HG03108 (cell line): ENCODE measurements at regions not wholly inside any gene's neighbourhood (a gene's known extent, or its start where the extent isn't known, plus 50 kb on each side); places are given as distances from the start of the nearest gene placed in this dataset.
A peak's percentile ranks its signal among the peaks of the same experiment; 100 is the strongest.
"Not testable (repeated sequence)": the region's sequence is repeated elsewhere in the genome, so short reads cannot be mapped to it uniquely, and the experiment has no call there.

Experiments used
- ATAC-seq: cut with Tn5 transposase; IDR thresholded peaks from one replicate; pipeline ENCODE4 v1.9.1; 2021; ENCODE audit warnings: moderate library complexity; ENCODE audit not compliant: unreplicated experiment

DNA sequence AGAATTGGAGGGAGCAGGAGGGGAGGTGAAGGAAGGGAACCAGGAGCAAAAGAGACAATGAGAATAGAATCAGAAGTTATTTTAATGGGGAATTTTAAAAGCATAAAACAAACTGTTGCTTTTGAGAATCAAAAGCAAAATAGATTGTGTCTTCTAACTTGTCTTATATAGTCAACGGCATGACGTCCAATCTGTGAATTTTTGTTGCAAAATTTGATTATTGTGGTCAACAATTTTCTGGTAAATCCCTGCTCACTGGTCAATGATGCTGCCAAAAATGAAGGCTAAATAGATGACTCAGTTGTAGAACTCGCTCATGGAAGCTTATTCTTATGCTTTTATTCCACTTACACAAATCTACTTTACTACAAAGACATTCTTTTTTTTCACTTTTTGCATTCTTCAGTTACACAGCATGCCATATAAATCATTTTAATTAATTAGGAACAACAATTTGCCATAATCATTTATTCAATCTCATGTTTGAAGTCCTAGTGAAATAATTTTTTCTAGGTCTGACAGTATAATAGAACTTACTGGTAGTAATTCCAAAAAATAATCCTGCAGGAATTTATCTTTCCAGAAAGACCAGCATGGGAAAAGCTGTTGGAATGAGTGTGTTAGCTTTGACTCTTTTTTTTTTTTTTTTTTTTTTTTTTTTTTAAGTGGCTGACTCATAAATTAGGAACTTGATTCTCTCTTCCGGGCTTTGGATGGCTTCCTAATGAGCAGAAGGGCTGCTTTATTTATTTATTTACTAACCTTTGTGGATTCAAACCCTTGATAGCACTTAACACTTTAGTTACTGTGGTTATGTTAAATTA is 256.9 kb downstream of the SPRY2 start:
- no peak for ATAC-seq

DNA sequence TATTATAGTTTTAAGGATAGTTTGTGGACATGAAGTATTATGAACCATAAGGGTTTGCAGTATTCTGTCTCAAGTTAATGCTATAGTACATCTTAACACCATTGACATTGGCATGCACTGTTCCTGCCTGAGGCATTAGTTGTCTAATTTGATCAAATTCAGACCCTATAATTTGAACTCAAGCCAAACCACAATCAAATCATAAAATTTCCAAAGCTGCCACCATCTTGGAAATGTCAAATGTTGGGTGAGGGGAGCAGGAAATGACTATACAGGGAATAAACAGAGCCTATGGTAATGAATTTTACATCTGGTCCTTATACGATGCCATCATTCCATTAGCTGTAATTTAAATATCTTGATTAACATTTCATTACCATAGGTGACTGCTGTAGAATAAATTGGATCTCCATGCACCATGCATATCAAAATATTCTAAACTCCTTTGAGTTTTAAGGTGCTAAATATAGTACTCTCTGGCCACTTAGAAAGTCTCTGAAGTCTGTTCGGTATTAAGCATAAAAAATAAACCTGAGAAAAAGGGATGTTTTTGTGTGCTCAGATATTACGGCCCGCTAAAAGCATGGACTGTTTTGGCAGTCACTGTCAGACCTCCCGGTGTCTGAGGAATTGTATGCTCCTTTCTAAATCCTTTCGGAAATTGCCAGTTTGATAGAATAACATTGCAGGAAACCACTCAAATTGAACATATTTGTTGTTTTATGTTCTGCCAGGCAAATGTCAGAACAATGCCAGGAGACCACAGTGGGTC is 257.7 kb downstream of the SPRY2 start:
- no peak for ATAC-seq

DNA sequence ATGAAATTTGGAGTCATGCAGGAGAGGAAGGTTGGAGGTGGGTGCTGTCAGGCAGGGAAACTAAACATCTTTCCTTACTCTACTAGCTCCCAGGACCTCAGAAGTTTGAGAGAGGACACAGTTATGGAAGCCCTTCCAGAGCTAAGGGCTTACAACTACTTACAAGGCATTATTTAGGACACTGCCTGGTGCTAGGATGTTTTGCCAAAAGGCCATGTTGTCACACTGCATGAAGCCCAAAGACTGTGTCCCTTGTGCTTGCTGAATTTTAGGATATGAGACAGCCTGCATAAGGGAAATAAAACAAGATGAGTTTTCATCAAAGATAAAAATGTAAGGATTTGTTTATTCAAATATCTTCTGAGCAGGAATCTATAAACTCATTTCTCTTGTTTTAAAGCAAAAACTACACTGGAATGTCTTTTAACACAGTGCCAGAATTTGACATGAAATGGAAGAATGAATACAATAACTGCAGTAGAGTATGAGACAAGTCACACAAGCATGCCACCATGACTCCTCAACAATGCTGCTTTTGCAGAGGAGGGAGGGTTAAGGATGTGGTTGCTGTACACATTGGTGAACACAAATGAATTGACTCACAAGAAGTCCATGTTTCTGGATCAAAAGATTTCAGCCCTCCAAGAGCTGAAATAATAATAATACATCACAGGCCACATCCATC is 258.4 kb downstream of the SPRY2 start:
- ATAC-seq, result no peak

DNA sequence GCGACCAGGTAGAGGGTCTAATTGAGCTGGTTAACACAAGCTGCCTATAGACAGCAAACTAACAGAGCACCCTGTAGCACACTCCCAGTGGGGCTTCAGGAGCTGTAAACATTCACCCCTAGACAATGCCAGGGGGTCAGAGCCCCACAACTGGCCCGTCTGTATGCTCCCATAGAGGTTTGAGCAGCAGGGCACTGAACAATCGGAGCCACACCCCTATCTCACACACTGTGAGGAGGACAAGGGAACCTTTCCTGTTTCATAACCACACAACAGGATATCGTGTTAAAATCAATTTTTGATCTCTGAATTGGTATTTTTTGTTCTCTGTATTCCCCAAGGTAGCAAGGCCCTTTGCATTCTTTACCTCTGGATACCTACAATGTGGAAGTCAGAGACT is 266.1 kb downstream of the SPRY2 start:
- no peak for ATAC-seq

DNA sequence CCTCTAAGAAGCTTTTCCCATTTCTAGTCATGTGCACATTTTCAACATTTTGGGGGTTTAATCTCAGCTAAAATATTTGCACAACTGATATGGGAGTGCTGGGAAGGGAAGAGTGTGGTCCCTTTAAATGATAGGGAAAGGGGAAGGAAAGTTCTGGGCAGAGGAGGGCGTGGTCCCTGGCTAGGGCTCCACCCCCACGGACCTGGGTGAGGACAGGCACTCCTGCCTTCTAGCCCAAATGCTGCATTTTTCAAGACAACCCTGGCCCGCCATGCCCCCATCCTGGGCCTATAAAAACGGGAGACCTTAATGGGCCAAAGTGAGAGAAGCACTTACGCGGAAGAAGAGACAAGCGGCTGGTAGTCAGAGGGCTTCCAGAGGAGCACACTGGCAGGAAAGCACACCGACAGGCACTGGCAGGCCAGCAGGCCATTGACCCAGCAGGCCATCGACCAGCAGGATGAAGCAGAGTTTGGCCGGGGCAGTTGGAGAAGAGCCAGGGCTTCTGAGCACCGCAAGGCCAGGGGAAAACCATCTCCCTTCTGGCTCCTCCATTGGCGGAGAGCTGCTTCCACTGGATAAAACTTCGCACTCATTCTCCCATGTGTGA is 266.7 kb downstream of the SPRY2 start:
- ATAC-seq, result no peak

DNA sequence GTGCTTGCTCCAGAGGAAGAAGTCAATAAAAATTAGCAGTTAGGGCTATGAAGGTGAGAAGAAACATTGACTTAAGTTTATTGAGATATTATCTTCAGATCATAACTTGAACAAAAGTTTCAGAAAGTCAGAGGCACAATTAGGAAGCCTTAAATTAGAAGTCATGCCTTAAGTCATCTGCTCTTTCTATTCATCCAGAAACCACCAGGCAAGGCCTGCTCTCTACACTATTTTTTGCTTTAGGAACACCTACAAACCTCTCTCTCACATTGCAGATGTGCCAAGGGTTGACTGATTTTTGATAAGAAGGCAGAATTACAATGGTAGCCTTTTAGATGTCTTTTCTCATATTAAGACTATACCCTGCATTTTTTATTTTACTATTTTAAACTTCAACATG is 268.7 kb downstream of the SPRY2 start:
- ATAC-seq, result no peak

DNA sequence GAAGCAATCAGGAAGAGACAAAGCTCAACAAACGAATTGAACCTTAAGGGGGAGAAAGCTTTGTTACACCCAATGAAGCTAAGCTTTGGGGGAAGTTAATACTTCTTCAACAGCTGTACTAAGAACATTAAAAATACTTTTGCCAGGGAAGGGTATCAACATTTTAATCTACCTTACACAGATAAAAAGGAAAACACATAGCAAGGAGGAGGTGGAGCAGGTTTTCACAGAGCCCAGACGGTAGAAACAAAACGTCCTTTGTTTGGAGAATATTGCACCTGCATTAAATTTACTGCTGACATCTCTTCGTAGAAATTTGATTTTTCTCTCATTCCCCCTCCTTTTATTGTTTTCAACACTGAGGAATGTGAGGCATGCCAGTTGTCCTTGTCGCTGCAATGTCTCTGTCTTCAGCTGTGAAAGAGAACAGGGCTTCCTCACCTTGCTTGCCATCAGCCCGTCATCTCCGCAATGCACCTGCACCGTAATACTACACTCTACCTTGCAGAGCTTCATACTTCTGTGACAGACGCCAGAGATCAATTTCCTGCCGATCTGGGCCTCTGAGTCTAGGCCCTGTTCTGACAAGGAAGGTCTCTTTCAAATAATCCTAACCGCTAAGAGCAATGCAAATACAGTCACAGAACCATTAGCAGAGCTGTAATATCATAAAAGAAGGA is 270.8 kb downstream of the SPRY2 start:
- no peak for ATAC-seq

DNA sequence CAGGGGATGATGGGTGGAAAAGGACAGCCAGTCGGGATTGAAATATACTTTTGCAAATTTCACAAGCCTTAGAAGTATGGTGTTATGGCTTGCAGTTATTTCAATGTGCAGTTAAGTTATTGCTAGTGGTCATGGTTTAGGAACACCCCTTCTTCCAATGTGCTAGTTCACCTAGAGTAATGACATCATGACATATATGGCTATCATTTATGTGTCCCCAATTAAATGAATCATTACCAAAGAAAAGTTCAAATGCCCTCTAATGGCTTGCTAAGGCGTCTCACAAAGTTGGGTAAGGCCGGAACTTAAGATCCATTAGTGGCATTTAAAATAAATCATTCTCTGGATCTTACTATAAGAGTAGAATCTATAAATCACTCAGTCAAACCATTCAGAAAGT is 271.6 kb downstream of the SPRY2 start:
- ATAC-seq, result no peak

DNA sequence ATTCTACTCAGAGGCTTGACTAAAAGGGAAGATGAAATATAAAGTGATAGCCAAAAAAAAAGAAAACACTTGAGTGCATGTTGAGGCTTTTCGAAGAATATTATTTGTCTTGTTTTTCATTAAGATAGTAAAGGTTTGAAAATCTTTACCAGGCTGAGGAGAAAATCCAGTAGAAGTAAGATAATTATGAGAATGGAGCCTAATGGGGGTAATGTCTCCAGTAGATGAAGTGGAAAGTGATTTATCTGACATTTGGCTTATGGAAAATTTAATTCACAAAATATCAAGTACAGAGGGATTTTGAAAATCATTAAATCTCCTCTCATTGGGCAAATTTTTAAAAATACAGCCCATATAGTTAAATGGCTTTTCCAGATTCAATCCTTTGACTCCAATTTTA is 274.9 kb downstream of the SPRY2 start:
- ATAC-seq, result no peak

DNA sequence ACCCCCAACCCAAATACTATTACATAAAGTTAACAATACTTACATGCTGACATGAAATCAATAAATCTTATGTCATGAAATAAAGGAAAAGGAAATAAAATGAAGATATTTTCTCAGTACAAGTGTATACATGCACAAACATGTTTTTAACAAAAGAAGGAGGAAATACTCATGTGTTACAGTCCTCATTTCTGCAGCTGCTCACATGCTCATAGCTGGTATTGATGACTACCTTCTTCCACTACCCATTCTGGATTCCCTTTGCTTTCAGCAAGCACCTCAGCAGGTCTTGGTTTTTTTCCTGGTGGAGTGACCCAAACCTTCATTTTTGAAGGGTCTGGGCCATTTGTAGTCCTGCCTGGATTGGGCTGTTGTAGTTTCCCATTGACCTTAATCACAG is 278.5 kb downstream of the SPRY2 start:
- ATAC-seq, result not testable (repeated sequence)

DNA sequence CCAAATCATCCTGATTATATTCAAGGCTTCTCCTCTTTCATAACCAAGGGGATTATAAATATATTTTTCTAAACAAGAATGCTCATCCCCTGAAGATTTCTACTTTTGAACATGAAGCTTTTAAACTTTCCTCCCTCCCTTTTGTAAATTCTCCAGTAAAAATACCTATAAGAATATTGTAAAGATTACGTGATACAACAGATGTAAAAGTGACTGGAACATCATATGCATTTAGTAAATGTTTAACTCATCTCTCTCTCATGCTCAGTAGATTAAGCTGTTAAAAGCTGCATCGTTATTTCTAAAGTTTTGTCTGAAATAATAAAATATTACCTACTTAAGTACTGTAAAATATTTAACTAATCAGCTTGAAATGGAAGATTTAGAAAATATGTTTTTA is 281.1 kb downstream of the SPRY2 start:
- no peak for ATAC-seq

DNA sequence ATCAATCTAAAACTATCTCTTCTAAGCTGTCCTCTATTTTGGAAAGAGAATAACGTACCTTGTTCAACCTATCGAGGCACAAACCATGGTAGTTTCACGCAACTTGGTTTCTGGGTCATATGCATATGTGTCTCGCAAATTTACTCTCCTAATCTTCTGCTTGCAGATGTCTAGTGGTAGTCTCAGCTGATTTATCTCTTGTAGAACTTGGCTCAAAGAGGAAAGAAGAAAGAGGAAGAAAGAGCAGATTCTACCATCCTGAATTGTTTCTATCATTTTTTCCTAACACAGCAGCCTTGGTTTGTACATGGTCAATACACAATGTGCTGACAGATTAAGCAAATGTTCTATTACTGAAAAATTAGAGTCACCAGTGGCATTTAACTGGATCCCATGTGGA is 282.3 kb downstream of the SPRY2 start:
- ATAC-seq, result no peak

DNA sequence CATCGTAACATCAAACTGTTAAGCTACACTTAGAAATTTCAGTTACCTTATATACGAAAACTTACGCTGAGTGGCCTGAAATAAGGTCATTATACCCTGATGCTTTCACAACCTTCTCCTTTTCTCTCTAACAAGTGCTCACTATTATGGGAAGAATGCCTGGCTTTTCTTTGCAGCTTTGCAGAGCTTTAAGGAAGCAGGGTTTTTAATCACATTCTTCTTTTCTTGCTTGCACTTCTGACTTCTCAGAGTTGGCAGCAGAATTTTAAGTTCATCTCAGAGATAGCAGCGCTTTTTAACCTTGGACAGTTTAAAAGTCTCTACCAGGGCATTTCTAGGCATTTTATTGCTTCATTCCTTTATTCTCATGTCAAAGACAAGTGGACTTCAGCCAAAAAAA is 285.1 kb downstream of the SPRY2 start:
- no peak for ATAC-seq

DNA sequence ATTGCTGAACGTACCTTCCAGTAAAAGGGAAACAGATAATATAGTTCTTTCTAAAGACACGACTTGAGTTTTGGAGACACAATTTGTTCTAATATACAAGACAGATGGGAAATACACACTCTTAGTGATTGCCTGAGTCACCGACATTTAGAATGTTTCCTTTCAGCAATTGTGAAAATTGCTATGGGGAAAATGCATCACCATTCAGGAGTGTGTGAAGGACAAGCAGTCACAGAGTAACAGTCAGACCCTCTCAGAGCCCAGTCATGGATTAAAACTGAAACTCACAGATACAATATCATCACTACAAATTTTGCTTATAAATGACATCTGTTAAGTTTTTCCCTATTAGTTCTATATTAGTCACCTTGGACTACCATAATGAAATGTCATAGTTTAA is 286.1 kb downstream of the SPRY2 start:
- no peak for ATAC-seq

DNA sequence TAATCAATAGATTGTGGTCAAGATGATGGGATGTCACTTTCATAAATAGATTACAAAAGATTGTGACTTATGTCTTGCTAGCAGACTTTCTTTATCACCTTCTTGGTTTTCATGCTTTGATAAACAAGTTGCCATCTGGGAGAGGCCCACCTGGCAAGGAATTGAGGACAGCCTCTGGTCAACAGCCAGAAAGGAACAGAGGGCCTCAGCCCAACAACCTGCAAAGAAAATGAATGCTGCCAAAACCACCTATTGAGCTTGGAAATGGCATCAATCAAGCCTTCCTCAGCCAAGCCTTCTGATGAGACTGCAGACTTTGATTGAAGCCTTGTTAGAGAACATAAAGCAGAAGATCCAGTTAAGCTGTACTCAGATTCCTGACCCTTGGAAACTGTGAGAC is 288.6 kb downstream of the SPRY2 start:
- ATAC-seq, result no peak

DNA sequence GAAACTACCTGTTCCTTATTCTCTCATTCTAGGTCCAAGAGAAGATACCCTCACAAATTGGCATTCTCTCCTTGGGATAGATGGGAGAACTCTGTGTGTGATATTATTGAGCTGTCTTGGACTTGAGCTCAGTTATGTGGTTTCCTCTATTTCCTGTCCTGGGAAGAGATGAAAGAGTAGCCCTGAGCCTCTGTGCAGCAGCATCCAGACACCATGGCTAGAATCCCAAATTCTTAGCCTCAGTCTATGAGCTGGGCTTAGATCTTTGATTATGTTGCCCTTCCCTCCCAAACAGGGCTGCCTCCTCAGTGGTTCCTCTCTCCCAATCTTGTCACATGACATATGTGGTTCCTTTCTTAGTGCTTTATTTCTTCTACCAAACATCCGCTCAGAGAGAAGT is 290.7 kb downstream of the SPRY2 start:
- no peak for ATAC-seq

DNA sequence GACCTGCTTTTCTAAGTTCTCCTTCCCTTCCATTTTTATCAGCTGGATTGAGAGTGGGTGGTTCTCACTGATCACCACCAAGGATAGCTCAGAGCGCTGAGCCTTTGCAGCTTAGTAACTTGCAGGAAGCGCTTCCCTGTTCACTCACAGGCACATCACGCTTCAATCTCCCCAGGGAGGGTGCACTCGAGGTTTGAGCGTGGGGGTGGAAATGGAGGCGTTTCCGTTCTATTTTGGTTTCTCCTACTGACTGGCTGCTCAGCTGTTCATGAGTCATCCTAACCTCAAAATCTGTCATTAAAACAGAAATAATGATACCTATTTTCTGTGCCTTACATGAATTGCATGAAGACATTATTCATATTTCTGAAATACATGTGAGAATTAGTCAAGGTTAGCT is 292.1 kb downstream of the SPRY2 start:
- peak; percentile 99 for ATAC-seq

DNA sequence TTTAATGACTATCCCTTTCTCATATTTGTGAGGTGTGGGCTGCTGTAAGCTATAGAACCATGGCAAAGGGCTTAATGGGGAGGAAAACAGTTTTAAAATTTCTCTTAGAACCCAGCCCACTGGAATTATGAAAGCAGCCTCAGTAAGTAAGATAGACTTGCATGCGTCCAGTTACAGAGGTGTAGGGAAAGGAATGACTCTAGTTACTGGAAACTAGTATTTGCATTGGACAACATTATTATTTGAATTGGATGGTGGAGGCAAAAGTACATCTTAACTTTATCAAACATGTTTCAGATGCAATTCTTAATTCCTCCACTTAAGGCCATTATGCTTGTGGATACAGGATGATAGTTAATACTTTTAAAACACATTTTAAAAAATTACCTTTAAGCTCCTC is 292.9 kb downstream of the SPRY2 start:
- ATAC-seq, result no peak

DNA sequence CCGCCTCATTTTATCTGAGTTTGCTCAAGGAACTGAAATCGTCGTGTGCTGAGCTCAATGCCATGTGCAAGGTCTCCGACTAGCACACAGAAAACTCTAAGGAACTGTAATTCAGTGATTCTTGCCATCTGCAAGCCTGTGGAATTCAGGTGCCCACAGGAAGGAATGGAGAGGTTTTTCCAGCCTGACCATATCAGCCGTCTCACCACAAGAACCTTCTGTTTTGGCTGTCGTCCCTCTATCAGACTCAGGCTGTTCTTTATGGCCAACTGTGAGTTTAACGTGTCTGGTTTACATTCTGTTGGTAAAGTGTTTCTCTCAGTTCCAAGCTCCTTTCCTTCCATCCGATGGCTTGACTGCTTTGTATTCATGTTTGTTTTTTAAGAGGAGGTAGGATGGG is 293.5 kb downstream of the SPRY2 start:
- no peak for ATAC-seq

DNA sequence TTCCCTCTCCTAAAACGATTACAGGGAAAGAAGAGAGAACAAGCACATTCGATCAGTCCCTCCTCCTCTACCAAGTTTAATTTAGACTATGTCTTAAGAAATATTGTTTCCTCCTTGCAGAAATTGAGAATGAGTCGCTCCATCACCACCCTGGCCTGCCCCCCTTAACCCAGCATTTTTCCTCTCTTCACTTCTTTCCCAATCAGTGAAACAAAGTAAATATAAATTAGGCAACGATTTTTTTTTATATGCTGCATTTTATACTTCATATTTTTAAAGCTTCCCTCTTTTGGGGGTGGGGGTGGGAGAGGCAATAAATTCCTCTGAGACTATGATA is 300.0 kb downstream of the SPRY2 start:
- ATAC-seq, result no peak
